SU-DHL-6 (cell line): ENCODE measurements at regions not wholly inside any gene's neighbourhood (a gene's known extent, or its start where the extent isn't known, plus 50 kb on each side); places are given as distances from the start of the nearest gene placed in this dataset.

Experiments
- H2AFZ ChIP-seq: fragments of 200-600 bp; sonication (generic); 2 replicates; pipeline ENCODE4 v1.6.1; 2014; ENCODE audit warnings: low read depth, mild to moderate bottlenecking, moderate library complexity, mixed read lengths, antibody characterized with exemption, low read length; ENCODE audit not compliant: severe bottlenecking
- H3F3A ChIP-seq: fragments of 200-600 bp; shearing (Covaris generic); 2 replicates; pipeline ENCODE4 v1.6.0; 2016; ENCODE audit warnings: antibody characterized with exemption, mild to moderate bottlenecking; ENCODE audit not compliant: insufficient read depth
- H3K27ac ChIP-seq: fragments of 200-600 bp; sonication (generic); 2 replicates; pipeline ENCODE4 v1.5.1; 2016; ENCODE audit warnings: low read depth, mild to moderate bottlenecking, low read length, moderate library complexity, mixed read lengths
- H3K27me3 ChIP-seq: fragments of 200-600 bp; sonication (generic), shearing (Covaris generic); 2 replicates; pipeline ENCODE4 v1.6.0; 2014; ENCODE audit warnings: mild to moderate bottlenecking, low read length
- H3K36me3 ChIP-seq: fragments of 200-600 bp; sonication (generic); 2 replicates; pipeline ENCODE4 v1.6.1; 2014; ENCODE audit warnings: mild to moderate bottlenecking, low read length, mixed read lengths
- H3K4me2 ChIP-seq: fragments of 300-600, 200-600 bp; shearing (Covaris generic), sonication (generic); 2 replicates; pipeline ENCODE4 v1.6.0; 2014; ENCODE audit warnings: low read length, low read depth, mild to moderate bottlenecking; ENCODE audit not compliant: poor library complexity, severe bottlenecking
- H3K4me3 ChIP-seq: fragments of 200-600 bp; sonication (generic); 2 replicates; pipeline ENCODE4 v1.5.1; 2014; ENCODE audit warnings: antibody characterized with exemption, low read length, mild to moderate bottlenecking, mixed read lengths; ENCODE audit not compliant: insufficient read depth, poor library complexity, severe bottlenecking
- H3K79me2 ChIP-seq: fragments of 200-600 bp; sonication (generic); 2 replicates; pipeline ENCODE4 v1.6.1; 2014; ENCODE audit warnings: mild to moderate bottlenecking, low read length, moderate library complexity; ENCODE audit not compliant: insufficient read depth
- H3K9ac ChIP-seq: fragments of 200-600 bp; sonication (generic); 2 replicates; pipeline ENCODE4 v1.7.0; 2014; ENCODE audit warnings: mild to moderate bottlenecking, low read length
- H3K9me2 ChIP-seq: fragments of 200-600 bp; sonication (generic); replicated peaks from 2 replicates; pipeline ENCODE4 v1.6.1; 2014; ENCODE audit warnings: low read length; ENCODE audit not compliant: insufficient read depth
- H3K9me3 ChIP-seq: fragments of 200-600 bp; sonication (generic); 2 replicates; pipeline ENCODE4 v1.6.1; 2014; ENCODE audit warnings: low read length, mixed read lengths; ENCODE audit not compliant: insufficient read depth
- H4K20me1 ChIP-seq: fragments of 200-600 bp; sonication (generic); 2 replicates; pipeline ENCODE4 v1.6.1; 2014; ENCODE audit warnings: low read depth, mild to moderate bottlenecking, antibody characterized with exemption, low read length, moderate library complexity, mixed read lengths
- EZH2phosphoT487 ChIP-seq: fragments of 200-600 bp; sonication (generic), shearing (Covaris generic); conservative IDR thresholded peaks from 2 replicates; pipeline ENCODE4 v1.6.1; 2018; ENCODE audit warnings: mild to moderate bottlenecking, antibody characterized with exemption, low read length, moderate library complexity, mixed read lengths
- TF ChIP-seq, protein P1 (sequence below): fragments of 200-600 bp; sonication (generic); IDR thresholded peaks from one replicate; pipeline ENCODE4 v1.5.1; 2017; ENCODE audit warnings: antibody characterized with exemption, mild to moderate bottlenecking, low read length, moderate library complexity; ENCODE audit not compliant: insufficient read depth, poor library complexity, severe bottlenecking

GRCh38 chr12:19647806-19648556 lies 208.7 kb downstream of the AEBP2 start:
- no peaks in the 10 kb centered on the region for H3K9me3 ChIP-seq
- H3K9ac ChIP-seq, result no peak overlapping the region
- no peak overlapping the region for H3K4me2 ChIP-seq
- no peak overlapping the region for H3K27ac ChIP-seq
- no peak overlapping the region for H3K4me3 ChIP-seq
- H3F3A ChIP-seq, result no peaks in the 10 kb centered on the region
- no peaks in the 10 kb centered on the region for H3K79me2 ChIP-seq
- no peak overlapping the region for H2AFZ ChIP-seq
- TF ChIP-seq, protein P1, sequence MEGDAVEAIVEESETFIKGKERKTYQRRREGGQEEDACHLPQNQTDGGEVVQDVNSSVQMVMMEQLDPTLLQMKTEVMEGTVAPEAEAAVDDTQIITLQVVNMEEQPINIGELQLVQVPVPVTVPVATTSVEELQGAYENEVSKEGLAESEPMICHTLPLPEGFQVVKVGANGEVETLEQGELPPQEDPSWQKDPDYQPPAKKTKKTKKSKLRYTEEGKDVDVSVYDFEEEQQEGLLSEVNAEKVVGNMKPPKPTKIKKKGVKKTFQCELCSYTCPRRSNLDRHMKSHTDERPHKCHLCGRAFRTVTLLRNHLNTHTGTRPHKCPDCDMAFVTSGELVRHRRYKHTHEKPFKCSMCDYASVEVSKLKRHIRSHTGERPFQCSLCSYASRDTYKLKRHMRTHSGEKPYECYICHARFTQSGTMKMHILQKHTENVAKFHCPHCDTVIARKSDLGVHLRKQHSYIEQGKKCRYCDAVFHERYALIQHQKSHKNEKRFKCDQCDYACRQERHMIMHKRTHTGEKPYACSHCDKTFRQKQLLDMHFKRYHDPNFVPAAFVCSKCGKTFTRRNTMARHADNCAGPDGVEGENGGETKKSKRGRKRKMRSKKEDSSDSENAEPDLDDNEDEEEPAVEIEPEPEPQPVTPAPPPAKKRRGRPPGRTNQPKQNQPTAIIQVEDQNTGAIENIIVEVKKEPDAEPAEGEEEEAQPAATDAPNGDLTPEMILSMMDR, result no peak
- TF ChIP-seq EZH2phosphoT487, result no peak
- H3K27me3 ChIP-seq, result no peaks in the 10 kb centered on the region
- no peaks in the 10 kb centered on the region for H4K20me1 ChIP-seq
- H3K9me2 ChIP-seq, result no peaks in the 10 kb centered on the region
- no peaks in the 10 kb centered on the region for H3K36me3 ChIP-seq

DNA sequence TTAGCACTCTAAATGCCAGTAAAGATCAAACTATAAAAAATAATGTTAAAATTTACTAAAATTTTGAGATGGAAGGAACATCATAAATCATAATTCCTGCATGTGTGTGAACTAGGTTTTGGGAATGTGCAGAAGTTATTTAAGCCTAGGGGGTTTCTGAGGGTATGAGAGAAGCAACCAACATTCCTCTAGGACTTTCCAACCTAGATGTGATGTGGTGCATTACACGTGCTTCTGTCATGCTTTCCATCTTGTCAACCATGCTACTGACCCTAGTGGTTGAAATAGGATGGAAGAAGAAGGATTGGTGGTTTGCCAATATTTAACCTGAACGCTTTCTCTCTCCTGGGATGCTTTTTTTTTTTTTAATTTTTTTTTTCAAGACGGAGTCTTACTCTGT lies 209.3 kb downstream of the AEBP2 start:
- Histone ChIP-seq H3F3A (no peaks in the 10 kb centered on the region), H3K4me3 (no peak overlapping the region), H3K36me3 (no peaks in the 10 kb centered on the region), H4K20me1 (no peaks in the 10 kb centered on the region), H3K27ac (no peak overlapping the region), H2AFZ (no peak overlapping the region), H3K4me2 (no peak overlapping the region), H3K9me3 (no peaks in the 10 kb centered on the region), H3K79me2 (no peaks in the 10 kb centered on the region), H3K9me2 (no peaks in the 10 kb centered on the region), H3K27me3 (no peaks in the 10 kb centered on the region), H3K9ac (no peak overlapping the region)
- TF ChIP-seq, protein P1, result no peak
- TF ChIP-seq EZH2phosphoT487, result no peak

GRCh38 chr12:19652386-19652785 lies 213.1 kb downstream of the AEBP2 start:
- no peak for TF ChIP-seq EZH2phosphoT487
- TF ChIP-seq, protein P1, result no peak
- Histone ChIP-seq H3K36me3 (no peaks in the 10 kb centered on the region), H3K9me3 (no peaks in the 10 kb centered on the region), H4K20me1 (no peaks in the 10 kb centered on the region), H3K4me2 (no peak overlapping the region), H3K9me2 (no peaks in the 10 kb centered on the region), H3K4me3 (no peak overlapping the region), H3K27me3 (no peaks in the 10 kb centered on the region), H3K27ac (no peak overlapping the region), H3K79me2 (no peaks in the 10 kb centered on the region), H3F3A (no peaks in the 10 kb centered on the region), H3K9ac (no peak overlapping the region), H2AFZ (no peak overlapping the region)
